OCI-LY3 (cell line): ENCODE measurements at regions not wholly inside any gene's neighbourhood (a gene's known extent, or its start where the extent isn't known, plus 50 kb on each side); places are given as distances from the start of the nearest gene placed in this dataset.

Source experiments
- H2AFZ ChIP-seq: fragments of 200-600, 300-600 bp; shearing (Covaris generic); 2 replicates; pipeline ENCODE4 v1.6.0; 2014; ENCODE audit warnings: antibody characterized with exemption, low read depth, low read length
- H3K27ac ChIP-seq: fragments of 200-600, 300-600 bp; sonication (generic); 2 replicates; pipeline ENCODE4 v1.5.1; 2014; ENCODE audit warnings: mild to moderate bottlenecking, low read length, moderate library complexity, mixed read lengths
- H3K27me3 ChIP-seq: fragments of 200-600, 300-600 bp; sonication (generic); 2 replicates; pipeline ENCODE4 v1.6.1; 2014; ENCODE audit warnings: low read depth, low read length, mixed read lengths
- H3K36me3 ChIP-seq: fragments of 200-600, 300-600 bp; sonication (generic); replicated peaks from 2 replicates; pipeline ENCODE3; 2014; ENCODE audit warnings: low read depth, low read length, mixed read lengths
- H3K4me1 ChIP-seq: fragments of 300-600, 200-600 bp; sonication (generic); 2 replicates; pipeline ENCODE4 v1.6.1; 2014; ENCODE audit warnings: low read length, mixed read lengths
- H3K4me2 ChIP-seq: fragments of 200-600, 300-600 bp; sonication (generic); 2 replicates; pipeline ENCODE4 v1.6.1; 2014; ENCODE audit warnings: low read length, mixed read lengths
- H3K4me3 ChIP-seq: fragments of 300-600, 200-600 bp; sonication (generic); 2 replicates; pipeline ENCODE4 v1.5.1; 2014; ENCODE audit warnings: antibody characterized with exemption, mild to moderate bottlenecking, low read length, moderate library complexity
- H3K79me2 ChIP-seq: fragments of 300-600, 200-600 bp; shearing (Covaris generic); 2 replicates; pipeline ENCODE4 v1.6.1; 2014; ENCODE audit warnings: mild to moderate bottlenecking, low read length, mixed read lengths
- H3K9ac ChIP-seq: fragments of 300-600, 200-600 bp; shearing (Covaris generic); 2 replicates; pipeline ENCODE4 v1.6.0; 2014; ENCODE audit warnings: mild to moderate bottlenecking, low read length, moderate library complexity
- H3K9me3 ChIP-seq: fragments of 200-600, 300-600 bp; shearing (Covaris generic); 2 replicates; pipeline ENCODE4 v1.6.1; 2014; ENCODE audit warnings: low read length, mixed read lengths; ENCODE audit not compliant: insufficient read depth
- H4K20me1 ChIP-seq: fragments of 200-600, 300-600 bp; sonication (generic); 2 replicates; pipeline ENCODE4 v1.6.1; 2016; ENCODE audit warnings: low read length, mixed read lengths; ENCODE audit not compliant: insufficient read depth
- EZH2phosphoT487 ChIP-seq: fragments of 200-600 bp; shearing (Covaris generic); IDR thresholded peaks from 2 replicates; pipeline ENCODE4 v1.6.1; 2018; ENCODE audit warnings: antibody characterized with exemption, mixed run types, low read depth
- TF ChIP-seq, protein P1 (sequence below): fragments of 200-600, 300-600 bp; sonication (generic); IDR thresholded peaks from 2 replicates; pipeline ENCODE4 v1.5.1; 2014; ENCODE audit warnings: antibody characterized with exemption, low read length, low read depth

DNA sequence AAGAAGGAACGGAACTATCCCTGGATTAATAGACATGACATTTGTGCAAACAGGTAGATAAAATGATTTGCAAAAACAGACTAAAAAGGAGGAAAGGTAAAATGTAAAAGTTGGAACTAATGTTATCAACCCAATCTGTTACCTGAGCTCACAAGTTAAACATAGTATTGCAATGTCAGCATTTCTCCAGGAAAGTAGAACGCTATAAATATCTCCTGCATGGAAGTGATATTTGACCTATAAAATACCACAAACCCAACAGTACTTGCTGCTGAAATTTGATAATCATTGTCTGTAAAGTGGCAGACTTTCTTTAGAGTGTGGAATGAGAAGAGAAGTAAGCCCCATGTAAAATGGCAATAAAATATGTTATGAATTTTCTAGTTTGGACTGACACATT lies 1435.7 kb downstream of the LRFN5 start:
- Histone ChIP-seq H3K27ac (no peak overlapping the region), H3K27me3 (no peaks in the 10 kb centered on the region), H3K9ac (no peak overlapping the region), H3K79me2 (no peaks in the 10 kb centered on the region), H3K36me3 (no peaks in the 10 kb centered on the region), H3K9me3 (no peaks in the 10 kb centered on the region), H3K4me2 (no peak overlapping the region), H3K4me3 (no peak overlapping the region), H3K4me1 (no peaks in the 10 kb centered on the region), H2AFZ (no peak overlapping the region), H4K20me1 (no peaks in the 10 kb centered on the region)
- TF ChIP-seq, protein P1, sequence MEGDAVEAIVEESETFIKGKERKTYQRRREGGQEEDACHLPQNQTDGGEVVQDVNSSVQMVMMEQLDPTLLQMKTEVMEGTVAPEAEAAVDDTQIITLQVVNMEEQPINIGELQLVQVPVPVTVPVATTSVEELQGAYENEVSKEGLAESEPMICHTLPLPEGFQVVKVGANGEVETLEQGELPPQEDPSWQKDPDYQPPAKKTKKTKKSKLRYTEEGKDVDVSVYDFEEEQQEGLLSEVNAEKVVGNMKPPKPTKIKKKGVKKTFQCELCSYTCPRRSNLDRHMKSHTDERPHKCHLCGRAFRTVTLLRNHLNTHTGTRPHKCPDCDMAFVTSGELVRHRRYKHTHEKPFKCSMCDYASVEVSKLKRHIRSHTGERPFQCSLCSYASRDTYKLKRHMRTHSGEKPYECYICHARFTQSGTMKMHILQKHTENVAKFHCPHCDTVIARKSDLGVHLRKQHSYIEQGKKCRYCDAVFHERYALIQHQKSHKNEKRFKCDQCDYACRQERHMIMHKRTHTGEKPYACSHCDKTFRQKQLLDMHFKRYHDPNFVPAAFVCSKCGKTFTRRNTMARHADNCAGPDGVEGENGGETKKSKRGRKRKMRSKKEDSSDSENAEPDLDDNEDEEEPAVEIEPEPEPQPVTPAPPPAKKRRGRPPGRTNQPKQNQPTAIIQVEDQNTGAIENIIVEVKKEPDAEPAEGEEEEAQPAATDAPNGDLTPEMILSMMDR = no peak
- TF ChIP-seq EZH2phosphoT487 = no peak

DNA sequence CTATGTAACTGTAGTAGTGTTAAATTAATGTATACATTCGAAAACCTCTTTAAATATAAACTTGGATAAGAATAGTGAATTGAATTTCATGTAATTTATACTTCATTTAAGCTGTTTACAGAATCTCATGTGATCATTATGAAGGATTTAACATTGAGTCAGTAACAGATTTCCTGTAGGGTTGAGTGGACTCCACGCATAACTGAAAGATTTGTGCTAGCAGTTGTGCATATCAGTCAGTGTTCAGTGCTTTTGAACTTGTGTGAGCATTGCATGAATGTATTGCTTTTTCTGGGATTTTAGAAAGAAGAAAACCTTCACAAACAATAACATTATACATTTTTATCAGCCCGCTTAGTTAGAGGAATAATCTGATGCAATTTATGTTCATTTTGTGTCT lies 1435.3 kb downstream of the LRFN5 start:
- H3K4me3 ChIP-seq = no peak overlapping the region
- no peaks in the 10 kb centered on the region for H3K9me3 ChIP-seq

DNA sequence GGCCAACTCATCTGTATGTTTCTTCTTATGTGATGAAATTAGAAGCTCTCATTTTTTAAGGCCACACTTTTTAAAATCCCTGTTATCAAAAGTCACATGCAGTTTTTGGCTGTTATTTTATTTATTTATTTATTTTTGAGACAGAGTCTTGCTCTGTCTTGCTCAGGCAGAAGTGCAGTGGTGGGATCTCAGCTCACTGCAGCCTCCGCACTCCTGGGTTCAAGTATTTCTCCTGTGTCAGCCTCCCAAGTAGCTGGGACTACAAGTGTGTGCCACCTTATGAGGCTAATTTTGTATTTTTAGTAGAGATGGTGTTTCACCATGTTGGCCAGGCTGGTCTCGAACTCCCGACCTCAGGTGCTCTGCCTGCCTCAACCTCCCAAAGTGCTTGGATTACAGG lies 1434.5 kb downstream of the LRFN5 start:
- Histone ChIP-seq H3K4me1 (peaks cover 3% of the 10 kb centered on the region; the same call in 1 of the 2 replicates), H3K4me3 (no peak overlapping the region), H4K20me1 (no peaks in the 10 kb centered on the region), H3K4me2 (no peak overlapping the region), H3K27ac (no peak overlapping the region), H3K9ac (no peak overlapping the region), H3K27me3 (no peaks in the 10 kb centered on the region), H3K9me3 (no peaks in the 10 kb centered on the region), H3K36me3 (no peaks in the 10 kb centered on the region), H3K79me2 (no peaks in the 10 kb centered on the region), H2AFZ (no peak overlapping the region)
- TF ChIP-seq, protein P1 = no peak
- TF ChIP-seq EZH2phosphoT487 = no peak

More for the DNA sequence above, 1435.3 kb downstream of the LRFN5 start:
- H3K27ac ChIP-seq = no peak overlapping the region
- H3K79me2 ChIP-seq = no peaks in the 10 kb centered on the region
- no peak overlapping the region for H3K9ac ChIP-seq
- no peak overlapping the region for H2AFZ ChIP-seq
- no peaks in the 10 kb centered on the region for H3K27me3 ChIP-seq
- H3K4me2 ChIP-seq = no peak overlapping the region
- H3K36me3 ChIP-seq = no peaks in the 10 kb centered on the region
- TF ChIP-seq EZH2phosphoT487 = no peak
- TF ChIP-seq, protein P1 = no peak
- no peaks in the 10 kb centered on the region for H3K4me1 ChIP-seq
- H4K20me1 ChIP-seq = no peaks in the 10 kb centered on the region

DNA sequence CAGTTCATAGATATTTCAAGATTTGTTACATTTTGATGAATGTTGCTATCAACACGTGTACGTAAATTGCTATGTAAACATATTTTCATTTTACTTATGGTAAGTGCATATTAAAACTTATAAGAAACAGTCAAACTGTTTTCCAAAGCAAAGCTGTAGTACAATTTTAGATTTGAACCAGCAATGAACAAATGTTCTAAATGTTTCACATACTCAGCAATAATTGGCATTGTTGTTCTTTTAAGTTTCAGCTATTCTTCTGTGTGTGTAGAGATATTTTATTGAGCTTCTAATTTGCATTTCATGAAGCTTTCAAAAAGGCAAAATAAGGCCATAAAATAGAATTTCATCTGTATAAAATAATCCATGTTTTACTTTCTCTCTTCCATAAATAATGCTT lies 1433.2 kb downstream of the LRFN5 start:
- H3K79me2 ChIP-seq = no peaks in the 10 kb centered on the region
- H3K9ac ChIP-seq = no peak overlapping the region
- no peaks in the 10 kb centered on the region for H4K20me1 ChIP-seq
- H2AFZ ChIP-seq = no peak overlapping the region
- TF ChIP-seq, protein P1 = no peak
- no peak for TF ChIP-seq EZH2phosphoT487
- H3K9me3 ChIP-seq = no peaks in the 10 kb centered on the region
- H3K27me3 ChIP-seq = no peaks in the 10 kb centered on the region
- peaks cover 4% of the 10 kb centered on the region; the same call in 1 of the 2 replicates for H3K4me1 ChIP-seq
- no peaks in the 10 kb centered on the region for H3K36me3 ChIP-seq
- no peak overlapping the region for H3K4me3 ChIP-seq
- no peak overlapping the region for H3K4me2 ChIP-seq
- no peak overlapping the region for H3K27ac ChIP-seq
